ENCODE measurements at regions not wholly inside any gene's neighbourhood (a gene's known extent, or its start where the extent isn't known, plus 50 kb on each side); places are given as distances from the start of the nearest gene placed in this dataset.

- no peak for TF ChIP-seq CTCF (IDR thresholded peaks at IDR 0.05; ENCODE audit: insufficient read depth, low read depth, low read length, missing control alignments)
- DNase-seq (ENCODE audit: low read depth) = no peak
- H3K4me3 ChIP-seq (ENCODE audit: low read length) = no peak overlapping the region
Measured at GRCh38 chr6:168255283-168255881, 64.2 kb downstream of the DACT2 start.

GRCh38 chr6:168252267-168252666, 67.3 kb downstream of the DACT2 start:
- TF ChIP-seq CTCF (IDR thresholded peaks at IDR 0.05; ENCODE audit: insufficient read depth, low read depth, low read length, missing control alignments) = no peak

GRCh38 chr6:168250250-168250649, 69.3 kb downstream of the DACT2 start:
- no peak for TF ChIP-seq CTCF (IDR thresholded peaks at IDR 0.05; ENCODE audit: insufficient read depth, low read depth, low read length, missing control alignments)
- no peak for DNase-seq (ENCODE audit: low read depth)
- no peak overlapping the region for H3K4me3 ChIP-seq (ENCODE audit: low read length)

More at GRCh38 chr6:168252267-168252666, 67.3 kb downstream of the DACT2 start:
- H3K4me3 ChIP-seq (ENCODE audit: low read length) = no peak overlapping the region
- DNase-seq (ENCODE audit: low read depth) = no peak

GRCh38 chr6:168249746-168250145, 69.8 kb downstream of the DACT2 start:
- no peak overlapping the region for H3K4me3 ChIP-seq (ENCODE audit: low read length)
- DNase-seq (ENCODE audit: low read depth) = no peak
- no peak for TF ChIP-seq CTCF (IDR thresholded peaks at IDR 0.05; ENCODE audit: insufficient read depth, low read depth, low read length, missing control alignments)

GRCh38 chr6:168248148-168248620, 71.4 kb downstream of the DACT2 start:
- no peak for TF ChIP-seq CTCF (IDR thresholded peaks at IDR 0.05; ENCODE audit: insufficient read depth, low read depth, low read length, missing control alignments)
- no peak for DNase-seq (ENCODE audit: low read depth)
- H3K4me3 ChIP-seq (ENCODE audit: low read length) = no peak overlapping the region

- H3K4me3 ChIP-seq (ENCODE audit: low read length) = no peak overlapping the region
- DNase-seq (ENCODE audit: low read depth) = no peak
- TF ChIP-seq CTCF (IDR thresholded peaks at IDR 0.05; ENCODE audit: insufficient read depth, low read depth, low read length, missing control alignments) = no peak
Measured at GRCh38 chr6:168247443-168248147, 72.0 kb downstream of the DACT2 start.

All from epithelial cell of esophagus (primary cell).